PC-9 (cell line): ENCODE measurements at regions not wholly inside any gene's neighbourhood (a gene's known extent, or its start where the extent isn't known, plus 50 kb on each side); places are given as distances from the start of the nearest gene placed in this dataset.

Experiments
- BruUV-seq: library from RNA; stranded (reverse); fragments of 400-500 nt; replicated peaks from 2 replicates; lab custom pipeline; 2021; lab: Mats Ljungman, UMichigan
- CTCF ChIA-PET: fragments of 300-600 bp; sonication (Branson Sonifier 250); formaldehyde crosslinking; loops from one replicate; lab custom pipeline; 2022; ENCODE audit warnings: antibody characterized with exemption; lab: Charles Lee
- POLR2A ChIA-PET: fragments of 300-600 bp; sonication (Branson Sonifier 250); formaldehyde crosslinking; loops from one replicate; lab custom pipeline; 2022; ENCODE audit warnings: antibody characterized with exemption; ENCODE audit not compliant: unreplicated experiment; lab: Charles Lee
- DNase-seq, 2 experiments: peaks; one replicate each; pipeline versions ENCODE4 v3.0.0 to v3.0.0-alpha.2; 2015 to 2022; ENCODE audit warnings: mixed read lengths in 1 of 2
- H2AFZ ChIP-seq: fragments of 200-600 bp; sonication (generic); 2 replicates; pipeline ENCODE4 v1.8.1; 2017; ENCODE audit warnings: antibody characterized with exemption
- H3F3A ChIP-seq: fragments of 200-600 bp; sonication (generic); 2 replicates; pipeline ENCODE4 v1.8.1; 2017; ENCODE audit warnings: antibody characterized with exemption, mild to moderate bottlenecking, low read depth; ENCODE audit not compliant: insufficient read depth
- H3K27ac ChIP-seq: fragments of 200-600 bp; sonication (generic); 2 replicates; pipeline ENCODE4 v1.6.1; 2016; ENCODE audit warnings: mixed run types
- H3K27me3 ChIP-seq: fragments of 200-600 bp; sonication (generic); 2 replicates; pipeline ENCODE4 v1.6.1; 2016; ENCODE audit warnings: low read depth, mixed run types; ENCODE audit not compliant: insufficient read depth
- H3K36me3 ChIP-seq: fragments of 200-600 bp; sonication (generic); 2 replicates; pipeline ENCODE4 v1.6.1; 2016; ENCODE audit warnings: low read depth, mixed run types
- H3K4me1 ChIP-seq: fragments of 200-600 bp; sonication (generic); replicated peaks from 2 replicates; pipeline ENCODE4 v1.6.1; 2016; ENCODE audit warnings: mixed run types; ENCODE audit not compliant: insufficient read depth
- H3K4me2 ChIP-seq: fragments of 200-600 bp; sonication (generic); 2 replicates; pipeline ENCODE4 v1.6.1; 2017; ENCODE audit warnings: mixed run types
- H3K4me3 ChIP-seq: fragments of 200-600 bp; sonication (generic); 2 replicates; pipeline ENCODE4 v1.6.1; 2016; ENCODE audit warnings: mixed run types
- H3K79me2 ChIP-seq: fragments of 200-600 bp; sonication (generic); 2 replicates; pipeline ENCODE4 v1.6.1; 2017; ENCODE audit warnings: low read depth, mixed run types
- H3K9me2 ChIP-seq: fragments of 200-600 bp; sonication (generic); 2 replicates; pipeline ENCODE4 v1.8.1; 2017; ENCODE audit warnings: mild to moderate bottlenecking; ENCODE audit not compliant: insufficient read depth
- H3K9me3 ChIP-seq: fragments of 200-600 bp; sonication (generic); 2 replicates; pipeline ENCODE4 v1.8.1; 2016; ENCODE audit warnings: low read depth; ENCODE audit not compliant: insufficient read depth
- H4K20me1 ChIP-seq: fragments of 200-600 bp; sonication (generic); 2 replicates; pipeline ENCODE4 v1.8.1; 2017; ENCODE audit not compliant: insufficient read depth
- EZH2 ChIP-seq: fragments of 200-600 bp; sonication (generic); IDR thresholded peaks from 2 replicates; pipeline ENCODE4 v1.8.0; 2017; ENCODE audit warnings: antibody characterized with exemption, low read depth
- intact Hi-C: fragments of 100-400 bp; cut with micrococcal nuclease; formaldehyde crosslinking; loops from one replicate; pipeline ENCODE4 v1.10.0; 2022; ENCODE audit not compliant: unreplicated experiment
- TF ChIP-seq, protein P1 (sequence below): fragments of 200-600 bp; sonication (generic); conservative IDR thresholded peaks from 2 replicates; pipeline ENCODE4 v1.6.1; 2017; ENCODE audit warnings: mixed run types, antibody characterized with exemption, mild to moderate bottlenecking, moderate library complexity

DNA sequence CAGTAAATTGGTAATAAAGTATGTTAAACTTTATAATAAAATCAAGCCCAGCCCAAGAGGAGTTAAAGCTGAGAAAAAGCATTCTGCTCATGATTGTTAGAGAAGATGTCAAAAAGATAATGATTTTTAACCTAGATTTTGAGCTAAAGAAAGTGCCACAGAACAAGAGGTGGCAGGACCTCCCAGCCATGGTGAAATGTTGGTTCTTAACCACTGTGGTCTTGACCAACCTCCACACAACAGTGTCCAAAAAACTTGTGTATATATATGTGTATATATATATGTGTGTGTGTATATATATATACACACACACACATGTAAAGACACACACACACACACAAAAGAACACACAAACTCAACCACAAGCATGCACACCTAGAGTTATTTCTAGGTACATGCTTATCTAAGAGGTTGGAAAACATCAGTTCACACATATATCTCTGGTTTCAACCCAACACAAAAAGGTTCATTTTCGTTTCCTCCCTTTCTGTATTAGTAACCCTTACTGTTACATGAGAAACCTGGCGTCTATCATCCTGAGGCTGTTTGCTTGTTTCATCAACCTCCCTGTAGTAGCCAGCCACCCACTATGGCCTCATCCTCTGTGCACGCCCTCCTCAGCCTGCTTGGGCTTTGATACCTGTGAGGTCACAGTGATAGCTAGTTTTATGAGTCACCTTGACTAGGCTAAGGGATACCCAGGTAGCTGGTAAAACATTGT is 631.8 kb upstream of the ID2 start:
- no TSS peak for BruUV-seq
- intact Hi-C loops: no loop called here
- POLR2A ChIA-PET: no interaction called here
- H3K9me2 ChIP-seq: no peaks in the 10 kb centered on the region
- no peak overlapping the region for H3K4me3 ChIP-seq
- H3K79me2 ChIP-seq: no peaks in the 10 kb centered on the region
- no peaks in the 10 kb centered on the region for H3K36me3 ChIP-seq
- no peak overlapping the region for H2AFZ ChIP-seq
- H3F3A ChIP-seq: no peaks in the 10 kb centered on the region
- no peak overlapping the region for H3K4me2 ChIP-seq
- CTCF ChIA-PET: no interaction called here
- no peaks in the 10 kb centered on the region for H3K27me3 ChIP-seq
- no peaks in the 10 kb centered on the region for H4K20me1 ChIP-seq
- TF ChIP-seq EZH2: no peak
- TF ChIP-seq, protein P1, sequence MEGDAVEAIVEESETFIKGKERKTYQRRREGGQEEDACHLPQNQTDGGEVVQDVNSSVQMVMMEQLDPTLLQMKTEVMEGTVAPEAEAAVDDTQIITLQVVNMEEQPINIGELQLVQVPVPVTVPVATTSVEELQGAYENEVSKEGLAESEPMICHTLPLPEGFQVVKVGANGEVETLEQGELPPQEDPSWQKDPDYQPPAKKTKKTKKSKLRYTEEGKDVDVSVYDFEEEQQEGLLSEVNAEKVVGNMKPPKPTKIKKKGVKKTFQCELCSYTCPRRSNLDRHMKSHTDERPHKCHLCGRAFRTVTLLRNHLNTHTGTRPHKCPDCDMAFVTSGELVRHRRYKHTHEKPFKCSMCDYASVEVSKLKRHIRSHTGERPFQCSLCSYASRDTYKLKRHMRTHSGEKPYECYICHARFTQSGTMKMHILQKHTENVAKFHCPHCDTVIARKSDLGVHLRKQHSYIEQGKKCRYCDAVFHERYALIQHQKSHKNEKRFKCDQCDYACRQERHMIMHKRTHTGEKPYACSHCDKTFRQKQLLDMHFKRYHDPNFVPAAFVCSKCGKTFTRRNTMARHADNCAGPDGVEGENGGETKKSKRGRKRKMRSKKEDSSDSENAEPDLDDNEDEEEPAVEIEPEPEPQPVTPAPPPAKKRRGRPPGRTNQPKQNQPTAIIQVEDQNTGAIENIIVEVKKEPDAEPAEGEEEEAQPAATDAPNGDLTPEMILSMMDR: no peak
- no peak for DNase-seq
- H3K9me3 ChIP-seq: no peaks in the 10 kb centered on the region
- H3K27ac ChIP-seq: no peak overlapping the region
- no peaks in the 10 kb centered on the region for H3K4me1 ChIP-seq

DNA sequence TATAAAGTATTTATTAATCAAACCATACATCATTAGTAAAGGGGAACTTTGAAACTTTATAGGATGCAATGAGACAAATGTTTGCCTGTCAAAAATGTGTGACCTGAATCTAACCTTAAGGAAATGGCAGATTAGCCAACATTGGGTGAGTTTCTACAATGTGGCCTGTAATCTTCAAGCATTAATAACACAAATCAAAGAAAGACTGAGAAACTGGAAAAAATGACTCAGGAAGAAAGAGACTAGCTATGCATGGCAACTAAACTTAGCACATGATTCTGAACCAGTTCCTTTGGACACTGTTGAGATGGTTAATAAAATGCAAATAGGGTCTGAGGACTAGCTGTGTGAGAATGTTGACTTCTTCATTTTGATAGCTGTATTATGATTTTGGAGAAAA is 628.6 kb upstream of the ID2 start:
- ChIA-PET POLR2A (no interaction called here), CTCF (no interaction called here)
- Histone ChIP-seq H3K36me3 (no peaks in the 10 kb centered on the region), H4K20me1 (no peaks in the 10 kb centered on the region), H3F3A (no peaks in the 10 kb centered on the region), H3K4me1 (no peaks in the 10 kb centered on the region), H3K9me2 (no peaks in the 10 kb centered on the region), H3K9me3 (no peaks in the 10 kb centered on the region), H2AFZ (no peak overlapping the region), H3K27ac (no peak overlapping the region), H3K27me3 (no peaks in the 10 kb centered on the region), H3K79me2 (no peaks in the 10 kb centered on the region), H3K4me2 (no peak overlapping the region), H3K4me3 (no peak overlapping the region)
- intact Hi-C loops: no loop called here
- no peak for DNase-seq
- TF ChIP-seq, protein P1: no peak
- TF ChIP-seq EZH2: no peak
- no TSS peak for BruUV-seq

DNA sequence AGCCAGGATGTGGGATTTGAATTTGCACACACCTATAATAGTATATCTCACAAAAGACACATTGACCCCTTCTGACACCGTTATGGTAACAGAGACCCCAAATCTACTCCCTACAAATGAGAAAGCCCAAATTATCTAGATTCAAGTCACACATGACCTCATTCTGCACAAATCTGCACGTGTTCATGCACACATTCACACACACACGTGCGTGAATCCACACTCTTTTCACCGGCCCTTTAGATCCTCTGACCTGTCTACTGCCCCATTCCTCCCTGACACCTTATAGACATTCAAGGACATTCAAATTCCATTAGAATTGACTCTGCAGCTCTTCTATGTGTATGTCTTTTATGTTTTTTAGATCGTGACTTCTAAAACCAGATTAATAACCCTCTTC is 627.8 kb upstream of the ID2 start:
- Histone ChIP-seq H3K79me2 (no peaks in the 10 kb centered on the region), H3K9me3 (no peaks in the 10 kb centered on the region), H3K27ac (no peak overlapping the region), H3K4me1 (no peaks in the 10 kb centered on the region), H2AFZ (no peak overlapping the region), H3K4me3 (no peak overlapping the region), H4K20me1 (no peaks in the 10 kb centered on the region), H3F3A (no peaks in the 10 kb centered on the region), H3K4me2 (no peak overlapping the region), H3K27me3 (no peaks in the 10 kb centered on the region), H3K9me2 (no peaks in the 10 kb centered on the region), H3K36me3 (no peaks in the 10 kb centered on the region)
- ChIA-PET CTCF (no interaction called here), POLR2A (no interaction called here)
- DNase-seq: no peak
- TF ChIP-seq, protein P1: no peak
- no peak for TF ChIP-seq EZH2
- BruUV-seq: no TSS peak
- intact Hi-C loops: no loop called here
